GM23248 (cell line): ENCODE measurements at regions not wholly inside any gene's neighbourhood (a gene's known extent, or its start where the extent isn't known, plus 50 kb on each side); places are given as distances from the start of the nearest gene placed in this dataset. TPM values are rescaled to one million over a fixed set of nuclear protein-coding genes. Genes with fewer than 3 reads are reported as not detected.

Experiments
- DNase-seq: peaks from one replicate; pipeline ENCODE4 v3.0.0-alpha.2; 2015
- H2AFZ ChIP-seq: fragments of 200-600 bp; sonication (generic); 2 replicates; pipeline ENCODE4 v1.6.1; 2016; ENCODE audit warnings: antibody characterized with exemption
- H3F3A ChIP-seq: fragments of 200-600 bp; sonication (generic); 2 replicates; pipeline ENCODE4 v1.6.1; 2016; ENCODE audit warnings: mild to moderate bottlenecking, antibody characterized with exemption, mixed run types; ENCODE audit not compliant: insufficient read depth
- H3K27ac ChIP-seq: fragments of 200-600 bp; sonication (generic); 2 replicates; pipeline ENCODE4 v1.5.1; 2016; ENCODE audit warnings: mild to moderate bottlenecking
- H3K27me3 ChIP-seq: fragments of 200-600 bp; sonication (generic); replicated peaks from 2 replicates; pipeline ENCODE4 v1.6.1; 2016; ENCODE audit warnings: mild to moderate bottlenecking; ENCODE audit not compliant: insufficient read depth
- H3K36me3 ChIP-seq: fragments of 200-600 bp; sonication (generic); 2 replicates; pipeline ENCODE4 v1.6.1; 2016; ENCODE audit warnings: low read depth, mild to moderate bottlenecking
- H3K4me1 ChIP-seq: fragments of 200-600 bp; sonication (generic); 2 replicates; pipeline ENCODE4 v1.6.1; 2016; ENCODE audit warnings: mild to moderate bottlenecking; ENCODE audit not compliant: insufficient read depth
- H3K4me2 ChIP-seq: fragments of 200-600 bp; sonication (generic); one replicate; pipeline ENCODE4 v1.6.1; 2016; ENCODE audit warnings: mild to moderate bottlenecking; ENCODE audit not compliant: unreplicated experiment
- H3K4me3 ChIP-seq: fragments of 200-600 bp; sonication (generic); 2 replicates; pipeline ENCODE4 v1.5.1; 2016; ENCODE audit warnings: mild to moderate bottlenecking
- H3K79me2 ChIP-seq: fragments of 200-600 bp; sonication (generic); 2 replicates; pipeline ENCODE4 v1.6.1; 2016; ENCODE audit warnings: mild to moderate bottlenecking; ENCODE audit not compliant: insufficient read depth
- H3K9ac ChIP-seq: fragments of 200-600 bp; sonication (generic); 2 replicates; pipeline ENCODE4 v1.6.1; 2016; ENCODE audit warnings: mild to moderate bottlenecking
- H3K9me2 ChIP-seq: fragments of 200-600 bp; sonication (generic); 2 replicates; pipeline ENCODE4 v1.6.1; 2016; ENCODE audit warnings: mixed run types, mild to moderate bottlenecking, moderate library complexity; ENCODE audit not compliant: insufficient read depth
- H3K9me3 ChIP-seq: fragments of 200-600 bp; sonication (generic); one replicate; pipeline ENCODE4 v1.6.1; 2017; ENCODE audit warnings: low read depth
- H4K20me1 ChIP-seq: fragments of 200-600 bp; sonication (generic); 2 replicates; pipeline ENCODE4 v1.6.0; 2016; ENCODE audit not compliant: insufficient read depth
- EZH2 ChIP-seq: fragments of 200-600 bp; sonication (generic); IDR thresholded peaks from 2 replicates; pipeline ENCODE4 v1.6.1; 2018; ENCODE audit warnings: antibody characterized with exemption, mild to moderate bottlenecking; ENCODE audit not compliant: insufficient read depth, poor library complexity, severe bottlenecking
- EZH2phosphoT487 ChIP-seq: fragments of 200-600 bp; sonication (generic); IDR thresholded peaks from 2 replicates; pipeline ENCODE4 v1.6.1; 2018; ENCODE audit warnings: antibody characterized with exemption, moderate library complexity, mild to moderate bottlenecking, low read depth; ENCODE audit not compliant: insufficient read depth
- WGBS, 2 experiments: methylation state at CpG; one replicate each; pipeline ENCODE4 v1.1.6; 2015 to 2017; ENCODE audit warnings: low lambda C conversion rate in 2 of 2, low coverage in 1 of 2; ENCODE audit errors: missing lambda C conversion rate in 2 of 2; 5-methylcytosine and 5-hydroxymethylcytosine counted together
- in situ Hi-C: fragments of 300-500 bp; cut with MboI; formaldehyde crosslinking; loops from 2 replicates; pipeline ENCODE4 v1.15.0; 2020
- small RNA-seq: library from RNA; depleted of rRNA; stranded (forward); fragments of <200 nt; gene quantifications from one replicate; pipeline ENCODE3, GENCODE V24; 2014; ENCODE audit warnings: low read depth, low replicate concordance

GRCh38 chr5:81805086-81805485, 54.2 kb upstream of the SSBP2 start:
- no peaks in the 10 kb centered on the region for H4K20me1 ChIP-seq
- in situ Hi-C loops, result no loop called here
- no peak overlapping the region for H3K27ac ChIP-seq
- H3K4me1 ChIP-seq, result no peaks in the 10 kb centered on the region
- no peaks in the 10 kb centered on the region for H3K79me2 ChIP-seq
- H3F3A ChIP-seq, result no peaks in the 10 kb centered on the region
- H3K36me3 ChIP-seq, result no peaks in the 10 kb centered on the region
- DNase-seq, result no peak
- no peak overlapping the region for H2AFZ ChIP-seq
- no peak overlapping the region for H3K4me3 ChIP-seq
- H3K27me3 ChIP-seq, result no peaks in the 10 kb centered on the region
- TF ChIP-seq EZH2phosphoT487 (no peak), EZH2 (no peak)
- H3K9ac ChIP-seq, result no peak overlapping the region
- no peaks in the 10 kb centered on the region for H3K9me2 ChIP-seq
- H3K9me3 ChIP-seq, result no peaks in the 10 kb centered on the region
- H3K4me2 ChIP-seq, result no peak overlapping the region

- H3K4me3 ChIP-seq, result no peak overlapping the region
- no peak overlapping the region for H3K9ac ChIP-seq
- no peaks in the 10 kb centered on the region for H3K4me1 ChIP-seq
- no peaks in the 10 kb centered on the region for H3K36me3 ChIP-seq
- H3K4me2 ChIP-seq, result no peak overlapping the region
- no peaks in the 10 kb centered on the region for H3K9me2 ChIP-seq
- H3K79me2 ChIP-seq, result no peaks in the 10 kb centered on the region
- H4K20me1 ChIP-seq, result no peaks in the 10 kb centered on the region
- in situ Hi-C loops, result no loop called here
- TF ChIP-seq EZH2phosphoT487 (no peak), EZH2 (no peak)
- DNase-seq, result no peak
- H3K27me3 ChIP-seq, result no peaks in the 10 kb centered on the region
- H3K27ac ChIP-seq, result no peak overlapping the region
- H3F3A ChIP-seq, result no peaks in the 10 kb centered on the region
- H3K9me3 ChIP-seq, result no peaks in the 10 kb centered on the region
- no peak overlapping the region for H2AFZ ChIP-seq
- 50 to 65% methylated on average over 3 of the region's 3 CpGs for WGBS, 2 experiments
Measured at GRCh38 chr5:81803812-81804211, 52.9 kb upstream of the SSBP2 start.

GRCh38 chr5:81802625-81803024, 51.7 kb upstream of the SSBP2 start:
- Histone ChIP-seq H3F3A (no peaks in the 10 kb centered on the region), H3K4me2 (no peak overlapping the region), H3K27ac (no peak overlapping the region), H3K36me3 (no peaks in the 10 kb centered on the region), H4K20me1 (no peaks in the 10 kb centered on the region), H3K9me2 (no peaks in the 10 kb centered on the region), H3K4me1 (no peaks in the 10 kb centered on the region), H3K9ac (no peak overlapping the region), H2AFZ (no peak overlapping the region), H3K79me2 (no peaks in the 10 kb centered on the region), H3K27me3 (no peaks in the 10 kb centered on the region), H3K4me3 (no peak overlapping the region), H3K9me3 (no peaks in the 10 kb centered on the region)
- WGBS, 2 experiments, result 52 to 65% methylated on average over 2 of the region's 2 CpGs
- no peak for TF ChIP-seq EZH2
- TF ChIP-seq EZH2phosphoT487, result no peak
- in situ Hi-C loops, result no loop called here
- no peak for DNase-seq

- Histone ChIP-seq H3K27me3 (no peaks in the 10 kb centered on the region), H3K27ac (no peak overlapping the region), H4K20me1 (no peaks in the 10 kb centered on the region), H3K4me2 (no peak overlapping the region), H3K9me3 (no peaks in the 10 kb centered on the region), H3K4me3 (no peak overlapping the region), H3K4me1 (no peaks in the 10 kb centered on the region), H3K9ac (no peak overlapping the region), H3F3A (no peaks in the 10 kb centered on the region), H3K79me2 (no peaks in the 10 kb centered on the region), H3K9me2 (no peaks in the 10 kb centered on the region), H2AFZ (no peak overlapping the region), H3K36me3 (no peaks in the 10 kb centered on the region)
- in situ Hi-C loops, result no loop called here
- TF ChIP-seq EZH2, result no peak
- no peak for TF ChIP-seq EZH2phosphoT487
- DNase-seq, result no peak
- 63 to 75% methylated on average over 2 of the region's 2 CpGs for WGBS, 2 experiments
Measured at GRCh38 chr5:81802020-81802419, 51.1 kb upstream of the SSBP2 start.

GRCh38 chr5:81800797-81801196, 49.9 kb upstream of the SSBP2 start:
- Histone ChIP-seq H3K4me3 (no peak overlapping the region), H3K79me2 (no peaks in the 10 kb centered on the region), H3K9me2 (no peaks in the 10 kb centered on the region), H3K36me3 (no peaks in the 10 kb centered on the region), H3K9ac (no peak overlapping the region), H3K27ac (no peak overlapping the region), H3K4me1 (no peaks in the 10 kb centered on the region), H3K4me2 (no peak overlapping the region), H2AFZ (peak overlapping the region; percentile 39; the same call in 1 of the 2 replicates), H3K9me3 (no peaks in the 10 kb centered on the region), H3F3A (no peaks in the 10 kb centered on the region), H4K20me1 (no peaks in the 10 kb centered on the region), H3K27me3 (no peaks in the 10 kb centered on the region)
- 62 to 65% methylated on average over 1 of the region's 1 CpG for WGBS, 2 experiments
- no peak for DNase-seq
- in situ Hi-C loops, result no loop called here
- no peak for TF ChIP-seq EZH2phosphoT487
- TF ChIP-seq EZH2, result no peak

Small RNAs in the stretch of these regions (small RNA-seq; reads per million reads assigned to genes)
- not detected for gene SEM1P1
